Subcutaneous adipose tissue (tissue), 1 donor: ENCODE measurements at regions not wholly inside any gene's neighbourhood (a gene's known extent, or its start where the extent isn't known, plus 50 kb on each side); places are given as distances from the start of the nearest gene placed in this dataset.

Experiments
- TF ChIP-seq, protein P1 (sequence below): fragments of 450-650 bp; IDR thresholded peaks from one replicate; pipeline ENCODE4 v1.5.1; 2016; ENCODE audit warnings: low read depth, mild to moderate bottlenecking, control low read depth, antibody characterized with exemption, moderate library complexity

DNA sequence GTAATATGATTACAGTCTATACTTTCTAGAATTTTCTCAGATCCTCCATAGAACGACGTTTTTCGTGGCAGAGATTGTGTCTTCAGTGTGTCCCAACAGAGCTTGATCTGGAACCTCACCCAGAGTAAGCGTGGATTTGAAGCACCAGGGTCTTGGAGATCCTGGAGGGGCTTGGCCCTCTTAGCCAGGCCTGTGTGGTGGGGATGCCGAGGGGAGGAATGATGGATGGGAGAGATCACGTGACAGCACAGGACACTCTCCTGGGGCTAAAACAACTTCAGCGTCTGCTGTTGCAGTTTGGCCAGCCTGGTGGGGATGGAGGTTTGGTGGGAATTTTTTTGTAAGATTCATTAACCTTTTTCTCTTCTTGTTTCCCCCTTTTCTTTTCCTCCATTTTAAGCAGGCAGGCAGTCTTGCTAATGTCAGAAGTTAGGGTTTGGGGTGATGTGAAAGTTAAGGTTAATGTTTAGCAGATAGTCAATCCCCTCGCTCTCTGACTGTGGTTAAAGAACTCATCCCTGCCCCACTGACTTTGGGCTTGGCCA lies 100.7 kb upstream of the SULF2 start:
- TF ChIP-seq, protein P1, sequence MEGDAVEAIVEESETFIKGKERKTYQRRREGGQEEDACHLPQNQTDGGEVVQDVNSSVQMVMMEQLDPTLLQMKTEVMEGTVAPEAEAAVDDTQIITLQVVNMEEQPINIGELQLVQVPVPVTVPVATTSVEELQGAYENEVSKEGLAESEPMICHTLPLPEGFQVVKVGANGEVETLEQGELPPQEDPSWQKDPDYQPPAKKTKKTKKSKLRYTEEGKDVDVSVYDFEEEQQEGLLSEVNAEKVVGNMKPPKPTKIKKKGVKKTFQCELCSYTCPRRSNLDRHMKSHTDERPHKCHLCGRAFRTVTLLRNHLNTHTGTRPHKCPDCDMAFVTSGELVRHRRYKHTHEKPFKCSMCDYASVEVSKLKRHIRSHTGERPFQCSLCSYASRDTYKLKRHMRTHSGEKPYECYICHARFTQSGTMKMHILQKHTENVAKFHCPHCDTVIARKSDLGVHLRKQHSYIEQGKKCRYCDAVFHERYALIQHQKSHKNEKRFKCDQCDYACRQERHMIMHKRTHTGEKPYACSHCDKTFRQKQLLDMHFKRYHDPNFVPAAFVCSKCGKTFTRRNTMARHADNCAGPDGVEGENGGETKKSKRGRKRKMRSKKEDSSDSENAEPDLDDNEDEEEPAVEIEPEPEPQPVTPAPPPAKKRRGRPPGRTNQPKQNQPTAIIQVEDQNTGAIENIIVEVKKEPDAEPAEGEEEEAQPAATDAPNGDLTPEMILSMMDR = no peak

DNA sequence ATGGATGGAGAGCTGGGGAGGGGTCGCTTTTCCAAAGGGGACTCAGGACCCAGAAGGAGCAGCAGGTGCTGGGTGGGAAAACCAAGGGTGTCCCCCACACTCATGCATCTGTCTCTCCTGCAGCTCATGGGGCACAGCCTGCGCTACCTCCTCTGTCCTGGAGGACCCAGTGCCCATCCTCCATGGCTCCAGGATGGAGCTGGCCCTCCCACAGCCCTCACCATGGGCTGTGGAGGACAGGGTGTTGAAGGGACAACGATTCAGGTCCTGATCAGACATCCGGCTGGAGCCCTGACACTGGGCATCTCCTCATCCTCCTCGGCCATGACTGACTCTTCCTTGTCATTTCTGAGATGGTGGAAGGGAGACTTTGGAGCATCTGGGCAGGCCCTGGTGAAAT lies 97.9 kb upstream of the SULF2 start:
- TF ChIP-seq, protein P1 = no peak

DNA sequence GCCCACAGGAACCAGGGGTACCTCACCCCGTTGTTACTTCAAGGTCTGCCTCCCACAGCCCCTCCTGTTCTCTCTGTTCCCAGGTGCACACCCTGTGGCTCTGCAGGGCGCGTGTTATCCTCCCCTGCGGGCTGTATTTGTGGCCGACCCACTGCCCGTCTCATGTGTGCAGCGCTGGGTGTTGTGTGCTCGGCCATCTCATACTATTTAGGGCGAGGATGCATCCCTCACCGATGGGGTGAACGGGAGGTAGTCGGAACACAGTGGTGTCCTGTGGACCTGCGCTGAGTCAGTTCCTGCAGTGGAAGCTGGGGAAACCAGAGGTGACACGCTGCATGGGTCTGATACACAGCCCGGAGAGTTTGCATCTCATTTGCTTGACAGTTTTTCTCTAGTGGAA lies 94.5 kb upstream of the SULF2 start:
- TF ChIP-seq, protein P1 = no peak

DNA sequence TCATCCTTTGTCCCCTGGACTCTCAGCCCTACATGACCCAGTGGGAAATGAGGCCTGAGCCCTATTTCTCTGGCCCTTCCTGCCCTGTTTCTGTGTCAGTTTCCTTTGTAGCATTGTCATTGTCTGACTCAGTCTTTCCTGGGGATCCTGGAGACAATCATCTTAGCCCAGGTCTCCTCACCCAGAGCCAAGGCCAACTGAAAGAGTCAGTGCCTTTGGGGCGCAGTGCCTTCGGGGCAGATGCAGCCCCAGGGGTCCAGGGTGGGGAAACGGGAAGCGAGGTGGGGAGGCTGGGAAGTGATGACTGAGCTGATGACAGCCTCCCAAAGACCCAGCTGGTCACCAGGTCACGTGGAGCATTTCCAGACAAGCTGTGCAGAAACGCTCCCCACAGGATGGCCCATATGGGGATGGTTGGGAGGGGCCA lies 93.3 kb upstream of the SULF2 start:
- TF ChIP-seq, protein P1 = no peak

DNA sequence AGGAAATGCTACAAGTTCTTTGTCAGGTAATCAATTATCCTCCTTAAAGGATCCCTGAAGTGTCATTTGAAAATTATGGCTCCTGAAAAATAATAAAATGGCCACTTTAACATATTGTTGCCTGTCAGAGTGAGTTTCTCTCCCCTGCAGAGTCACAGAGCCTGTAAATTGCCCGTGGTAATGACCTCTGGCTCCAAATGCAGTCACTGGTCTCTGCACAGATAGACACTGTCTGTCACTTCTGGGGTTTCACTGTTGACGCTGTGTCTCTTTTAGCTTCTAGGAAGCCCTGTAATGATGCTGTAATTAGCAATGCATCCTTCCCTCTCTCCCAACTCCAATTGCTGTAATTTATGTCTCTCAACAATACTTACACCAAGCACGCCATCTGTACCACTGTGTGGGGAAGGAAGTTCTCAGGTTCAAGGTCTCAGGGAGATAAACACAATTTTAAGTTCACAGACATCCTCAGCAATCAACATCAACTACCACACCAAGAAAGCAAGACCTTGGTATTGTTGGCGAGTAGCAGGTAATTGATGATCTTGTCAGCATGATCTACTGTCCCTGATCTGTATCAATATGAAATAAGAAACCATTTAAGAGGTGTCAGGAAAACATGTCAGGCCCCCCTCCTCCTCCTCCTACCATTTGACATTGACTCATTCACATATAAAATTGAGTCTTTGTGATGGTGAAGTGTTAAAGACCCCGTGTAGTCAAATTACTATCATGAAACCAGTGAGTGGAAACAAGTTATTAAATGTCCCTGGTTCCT lies 91.2 kb upstream of the SULF2 start:
- TF ChIP-seq, protein P1 = no peak

DNA sequence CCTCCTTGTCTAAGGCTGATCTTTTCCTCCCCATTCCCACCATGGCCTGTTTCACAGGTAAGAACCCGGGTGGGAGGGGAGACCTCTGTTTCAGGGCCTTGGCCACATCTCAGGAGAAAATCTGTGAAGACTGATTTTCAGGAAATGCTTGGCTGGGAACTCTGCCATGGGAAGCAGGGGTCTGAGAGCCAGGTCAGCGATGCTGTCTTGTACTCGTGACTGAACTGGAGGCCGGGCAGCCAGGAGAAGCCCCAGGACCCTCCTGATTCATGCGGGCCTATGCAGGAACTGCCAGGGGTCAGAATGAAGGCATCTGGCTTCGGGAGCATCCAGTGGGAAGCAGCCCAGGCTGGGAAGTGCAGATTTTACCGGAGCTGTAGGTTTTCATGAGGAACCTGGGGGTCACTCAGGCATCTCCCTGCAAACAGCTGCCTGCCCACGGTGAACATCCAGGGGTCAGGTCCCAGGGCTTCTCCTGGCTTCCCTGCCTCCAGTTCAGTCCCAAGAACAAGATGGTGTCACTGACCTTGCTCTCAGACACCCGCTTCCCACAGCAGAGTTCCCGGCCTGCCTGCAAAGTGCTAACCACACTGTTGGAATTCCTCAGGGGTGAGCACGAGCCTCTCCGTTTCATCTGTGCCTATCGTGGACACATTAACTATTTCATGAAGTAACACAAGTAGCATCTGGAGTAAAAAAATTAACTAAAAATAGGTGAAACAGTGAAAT lies 90.2 kb upstream of the SULF2 start:
- TF ChIP-seq, protein P1 = no peak

DNA sequence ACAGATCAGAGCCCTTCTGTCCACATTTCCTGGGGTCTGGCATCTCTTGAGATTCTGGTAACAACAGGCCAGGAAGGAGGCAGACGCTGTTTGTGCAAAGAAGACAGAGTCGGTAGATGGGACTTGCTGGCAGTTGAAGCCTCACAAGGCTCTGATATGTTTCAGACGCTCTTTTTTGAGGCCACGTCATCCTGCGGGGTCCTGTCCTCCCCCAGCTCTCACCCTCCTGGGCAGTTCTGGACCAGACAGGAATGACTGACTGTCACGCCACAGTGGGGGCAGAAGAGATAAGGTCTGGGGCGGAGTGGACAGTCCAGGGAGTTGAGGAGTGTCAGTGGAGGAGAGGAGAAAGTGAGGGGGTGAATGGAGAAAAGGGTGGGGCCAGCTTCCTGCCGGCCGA lies 87.1 kb upstream of the SULF2 start:
- TF ChIP-seq, protein P1 = no peak
